Transverse colon (tissue), 4 donors: ENCODE measurements at regions not wholly inside any gene's neighbourhood (a gene's known extent, or its start where the extent isn't known, plus 50 kb on each side); places are given as distances from the start of the nearest gene placed in this dataset.

Source experiments
- DNase-seq: peaks from one replicate; pipeline ENCODE4 v3.0.0-alpha.2; 2019
- H3K27ac ChIP-seq, 4 donors: fragments of 200-600 bp; sonication (generic); 2 replicates each; pipeline ENCODE4 v1.5.1; 2016 to 2018; ENCODE audit warnings: inconsistent platforms in 4 of 4
- H3K27me3 ChIP-seq: fragments of 200-600 bp; sonication (generic); 2 replicates; pipeline ENCODE4 v1.5.1; 2017; ENCODE audit warnings: inconsistent platforms
- H3K36me3 ChIP-seq, 4 donors: fragments of 200-600 bp; sonication (generic); 2 replicates each; pipeline ENCODE4 v1.5.1; 2017 to 2019; ENCODE audit warnings: inconsistent platforms in 4 of 4
- H3K4me1 ChIP-seq, 4 donors: fragments of 200-600 bp; sonication (generic); 2 replicates each; pipeline ENCODE4 v1.5.1; 2017 to 2020; ENCODE audit warnings: inconsistent platforms in 4 of 4
- H3K4me3 ChIP-seq, 4 donors: fragments of 200-600 bp; sonication (generic); 1 replicate in 1 of 4; 2 replicates in 3 of 4; pipeline versions ENCODE4 v1.5.1 to v1.6.1; 2017 to 2019; ENCODE audit warnings: inconsistent platforms in 4 of 4
- H3K9me3 ChIP-seq, 2 donors: fragments of 200-600 bp; sonication (generic); 2 replicates each; pipeline ENCODE4 v1.5.1; 2017 to 2019; ENCODE audit warnings: inconsistent platforms in 2 of 2
- CTCF ChIP-seq, 5 experiments: fragments of 200-600 bp in 3 of 5; fragments of 450-650 bp in 2 of 5; sonication (generic) in 3 of 5; IDR thresholded peaks; 1 replicate in 2 of 5; 2 replicates in 3 of 5; pipeline ENCODE4 v1.5.1; 2016 to 2017; ENCODE audit warnings: antibody characterized with exemption in 5 of 5, inconsistent platforms in 3 of 5, mild to moderate bottlenecking in 2 of 5, moderate library complexity in 1 of 5
- EP300 ChIP-seq: sonication (generic); formaldehyde crosslinking; IDR thresholded peaks from one replicate; pipeline ENCODE4 v1.6.1; 2017; ENCODE audit warnings: antibody characterized with exemption, low read depth
- POLR2A ChIP-seq: fragments of 450-650 bp; IDR thresholded peaks from one replicate; pipeline ENCODE4 v1.6.1; 2016; ENCODE audit warnings: antibody characterized with exemption, mild to moderate bottlenecking, moderate library complexity
- POLR2AphosphoS5 ChIP-seq, 3 donors: sonication (generic); formaldehyde crosslinking; IDR thresholded peaks; one replicate each; pipeline ENCODE4 v1.6.1; 2016; ENCODE audit warnings: antibody characterized with exemption in 3 of 3
- WGBS, 2 donors: methylation state at CpG; one replicate each; pipeline ENCODE4 v1.1.5; 2018; ENCODE audit warnings: low coverage in 1 of 2; 5-methylcytosine and 5-hydroxymethylcytosine counted together
- in situ Hi-C, 4 donors: fragments of 200-750 bp; cut with MboI; loops; one replicate each; pipeline versions ENCODE4 v1.15.0 to v1.15.1; 2017; ENCODE audit warnings: low sequenced_read_pairs in 3 of 4, low pct_ligation_motif_present in 1 of 4, low pct_unique_long_range_greater_than_20kb in 1 of 4
- intact Hi-C: fragments of 100-400 bp; cut with DNase I; formaldehyde crosslinking; loops from one replicate; pipeline ENCODE4 v1.15.1; 2023; ENCODE audit warnings: low total_unique reads

DNA sequence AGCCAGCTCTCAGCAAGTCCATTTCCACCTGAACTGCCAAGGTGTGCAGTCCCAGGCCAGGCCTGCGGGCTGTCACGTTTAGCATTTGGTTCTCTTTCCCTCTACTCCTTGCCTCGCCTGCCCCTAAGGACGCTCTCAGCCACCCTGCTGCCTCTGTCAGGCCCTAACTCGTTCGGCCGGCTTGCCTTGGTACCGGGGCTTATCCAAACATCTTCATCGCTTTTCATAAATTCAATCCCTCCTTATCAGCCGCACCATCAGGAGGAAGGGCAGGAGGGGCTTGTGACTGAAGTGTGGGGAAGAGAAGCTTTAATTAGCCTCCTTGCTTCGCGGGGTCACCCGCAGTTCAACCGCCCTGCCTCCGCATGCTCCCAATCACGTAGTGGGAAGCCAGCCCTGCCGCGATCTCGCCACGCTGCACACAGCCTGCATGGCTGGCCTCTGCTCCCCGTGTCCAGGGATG lies 231.1 kb downstream of the SOX9 start:
- intact Hi-C loops = no loop called here
- no peak for DNase-seq
- H3K27ac ChIP-seq = no peak overlapping the region
- no peaks in the 10 kb centered on the region for H3K9me3 ChIP-seq
- TF ChIP-seq CTCF (IDR thresholded peaks at IDR 0.05) (no peak), EP300 (no peak), POLR2AphosphoS5 (IDR thresholded peaks at IDR 0.05) (no peak), POLR2A (no peak)
- no peaks in the 10 kb centered on the region for H3K4me1 ChIP-seq
- H3K4me3 ChIP-seq = no peak overlapping the region
- WGBS, 2 donors = 64 to 73% methylated on average over 6 to 21 of the region's 21 CpGs
- no peaks in the 10 kb centered on the region for H3K27me3 ChIP-seq
- H3K36me3 ChIP-seq = no peaks in the 10 kb centered on the region
- in situ Hi-C loops = no loop called here

- Histone ChIP-seq H3K27ac (no peak overlapping the region), H3K4me3 (no peak overlapping the region), H3K9me3 (no peaks in the 10 kb centered on the region), H3K4me1 (no peaks in the 10 kb centered on the region), H3K27me3 (no peaks in the 10 kb centered on the region), H3K36me3 (no peaks in the 10 kb centered on the region)
- 70% methylated on average over 9 of the region's 9 CpGs; no CpG with 5 or more reads in 1 of the 2 donors for WGBS, 2 donors
- intact Hi-C loops = no loop called here
- TF ChIP-seq POLR2A = no peak
- no peak for TF ChIP-seq CTCF (IDR thresholded peaks at IDR 0.05)
- TF ChIP-seq EP300 = no peak
- TF ChIP-seq POLR2AphosphoS5 (IDR thresholded peaks at IDR 0.05) = no peak
- DNase-seq = no peak
- in situ Hi-C loops = no loop called here
Observed at GRCh38 chr17:72353502-72353901, 232.7 kb downstream of the SOX9 start.

- in situ Hi-C loops = no loop called here
- H3K9me3 ChIP-seq = no peaks in the 10 kb centered on the region
- WGBS, 2 donors = 77 to 80% methylated on average over 4 to 8 of the region's 8 CpGs
- H3K27ac ChIP-seq = no peak overlapping the region
- no peaks in the 10 kb centered on the region for H3K4me1 ChIP-seq
- H3K36me3 ChIP-seq = no peaks in the 10 kb centered on the region
- no peak for DNase-seq
- no peak for TF ChIP-seq EP300
- intact Hi-C loops = no loop called here
- no peak overlapping the region for H3K4me3 ChIP-seq
- no peaks in the 10 kb centered on the region for H3K27me3 ChIP-seq
Observed at GRCh38 chr17:72354071-72354470, 233.3 kb downstream of the SOX9 start.

GRCh38 chr17:72357764-72358365 lies 237.0 kb downstream of the SOX9 start:
- H3K4me3 ChIP-seq = no peak overlapping the region
- no peaks in the 10 kb centered on the region for H3K9me3 ChIP-seq
- DNase-seq = no peak
- H3K4me1 ChIP-seq = no peaks in the 10 kb centered on the region
- H3K36me3 ChIP-seq = no peaks in the 10 kb centered on the region
- TF ChIP-seq CTCF (IDR thresholded peaks at IDR 0.05) (no peak), POLR2AphosphoS5 (IDR thresholded peaks at IDR 0.05) (no peak), EP300 (no peak)
- in situ Hi-C loops (no loop called here), intact Hi-C loops (no loop called here)
- no peak overlapping the region for H3K27ac ChIP-seq
- H3K27me3 ChIP-seq = no peaks in the 10 kb centered on the region
- WGBS, 2 donors = 89 to 93% methylated on average over 1 to 3 of the region's 3 CpGs

DNA sequence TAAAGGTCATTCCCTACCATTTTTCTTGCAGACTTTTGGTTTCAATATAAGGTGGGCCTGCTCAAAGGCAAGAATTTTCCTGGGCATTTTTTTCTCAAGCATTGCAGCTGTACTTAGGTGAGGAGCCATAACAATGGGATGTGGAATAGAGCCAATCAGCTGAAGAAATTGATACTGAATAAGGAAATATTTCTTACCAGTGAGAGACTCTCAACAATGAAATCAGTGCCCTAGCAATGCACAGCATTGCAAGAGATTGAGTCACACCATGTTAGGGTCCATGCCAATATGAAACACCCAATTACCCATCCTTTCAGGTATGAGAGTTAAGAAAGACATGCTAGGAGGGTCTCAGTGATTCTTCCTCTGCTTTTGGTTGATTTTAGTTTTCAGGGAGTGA lies 237.6 kb downstream of the SOX9 start:
- TF ChIP-seq POLR2A = no peak
- no peak for TF ChIP-seq POLR2AphosphoS5 (IDR thresholded peaks at IDR 0.05)
- no peak for TF ChIP-seq EP300
- TF ChIP-seq CTCF (IDR thresholded peaks at IDR 0.05) = no peak
- no peaks in the 10 kb centered on the region for H3K9me3 ChIP-seq
- no peaks in the 10 kb centered on the region for H3K36me3 ChIP-seq
- in situ Hi-C loops (no loop called here), intact Hi-C loops (no loop called here)
- H3K4me1 ChIP-seq = no peaks in the 10 kb centered on the region
- no peak overlapping the region for H3K27ac ChIP-seq
- no peaks in the 10 kb centered on the region for H3K27me3 ChIP-seq
- no peak overlapping the region for H3K4me3 ChIP-seq
- no peak for DNase-seq
